ENCODE measurements at regions not wholly inside any gene's neighbourhood (a gene's known extent, or its start where the extent isn't known, plus 50 kb on each side); places are given as distances from the start of the nearest gene placed in this dataset.

- TF ChIP-seq THAP11 (CRISPR knock-in tag; IDR thresholded peaks at IDR 0.05) = no peak
- no peak for TF ChIP-seq HOMEZ (CRISPR knock-in tag; IDR thresholded peaks at IDR 0.05; ENCODE audit: low read depth)
- no peak for TF ChIP-seq DNMT1 (CRISPR knock-in tag; IDR thresholded peaks at IDR 0.05)
- TF ChIP-seq CTCF (CRISPR knock-in tag; IDR thresholded peaks at IDR 0.05) = no peak
- no peak for TF ChIP-seq STAT5B (CRISPR knock-in tag; IDR thresholded peaks at IDR 0.05)
- TF ChIP-seq ZNF747 (CRISPR knock-in tag; IDR thresholded peaks at IDR 0.05; ENCODE audit: borderline replicate concordance) = no peak
- no peak for TF ChIP-seq DZIP1 (CRISPR knock-in tag; IDR thresholded peaks at IDR 0.05)
- no peak for TF ChIP-seq ZBTB7B (CRISPR knock-in tag; IDR thresholded peaks at IDR 0.05)
- no peak for TF ChIP-seq HMG20A (CRISPR knock-in tag; IDR thresholded peaks at IDR 0.05; ENCODE audit: borderline replicate concordance)
- TF ChIP-seq ZNF713 (CRISPR knock-in tag; IDR thresholded peaks at IDR 0.05) = no peak
- no peak for TF ChIP-seq AHDC1 (CRISPR knock-in tag; IDR thresholded peaks at IDR 0.05; ENCODE audit: borderline replicate concordance)
- TF ChIP-seq ISX (CRISPR knock-in tag; conservative IDR thresholded peaks at IDR 0.05) = no peak
- no peak for TF ChIP-seq TBX3 (IDR thresholded peaks at IDR 0.05; ENCODE audit: borderline replicate concordance)
- no peak for TF ChIP-seq ONECUT2 (CRISPR knock-in tag; IDR thresholded peaks at IDR 0.05)
These were observed 123.8 kb downstream of the GOSR1 start for GRCh38 chr17:30600830-30601494.
